Inferior parietal cortex (tissue), 1 donor: ENCODE measurements at regions not wholly inside any gene's neighbourhood (a gene's known extent, or its start where the extent isn't known, plus 50 kb on each side); places are given as distances from the start of the nearest gene placed in this dataset.

ENCODE experiments used
- DNase-seq: peaks from one replicate; pipeline ENCODE4 v3.0.0-alpha.2; 2016; ENCODE audit errors: extremely low spot score

- no peak for DNase-seq
Observed at GRCh38 chr1:82697965-82698364, 897.2 kb downstream of the ADGRL2 start.

- no peak for DNase-seq
Observed at GRCh38 chr1:82695443-82695842, 894.7 kb downstream of the ADGRL2 start.

GRCh38 chr1:82690411-82690810 lies 889.7 kb downstream of the ADGRL2 start:
- DNase-seq, result no peak

- no peak for DNase-seq
Observed at GRCh38 chr1:82689217-82689616, 888.5 kb downstream of the ADGRL2 start.

GRCh38 chr1:82686774-82687173 lies 886.0 kb downstream of the ADGRL2 start:
- no peak for DNase-seq

GRCh38 chr1:82646888-82647287 lies 846.2 kb downstream of the ADGRL2 start:
- DNase-seq, result no peak

DNA sequence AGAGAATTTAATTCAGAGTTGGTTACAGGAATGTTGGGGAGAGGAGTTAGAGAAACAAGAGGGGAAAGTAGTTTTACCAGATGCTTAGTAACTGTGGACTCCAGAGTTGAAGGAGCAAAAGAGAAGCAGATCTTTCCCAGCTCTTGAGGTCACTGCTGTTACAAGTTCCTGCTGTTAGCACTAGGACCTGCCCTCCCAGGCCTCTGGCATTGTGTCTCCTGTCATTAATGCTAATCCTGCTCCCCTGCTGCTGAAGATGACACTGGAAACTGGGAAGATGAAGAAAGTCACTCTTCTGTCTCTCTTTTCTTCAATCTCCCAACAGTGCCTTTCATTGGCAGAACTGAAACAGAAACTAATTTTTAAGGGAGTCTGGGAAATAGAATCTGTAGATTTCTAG lies 845.6 kb downstream of the ADGRL2 start:
- DNase-seq, result no peak

GRCh38 chr1:82644186-82644915 lies 843.6 kb downstream of the ADGRL2 start:
- no peak for DNase-seq

- DNase-seq, result no peak
Observed at GRCh38 chr1:82640352-82640751, 839.6 kb downstream of the ADGRL2 start.

DNA sequence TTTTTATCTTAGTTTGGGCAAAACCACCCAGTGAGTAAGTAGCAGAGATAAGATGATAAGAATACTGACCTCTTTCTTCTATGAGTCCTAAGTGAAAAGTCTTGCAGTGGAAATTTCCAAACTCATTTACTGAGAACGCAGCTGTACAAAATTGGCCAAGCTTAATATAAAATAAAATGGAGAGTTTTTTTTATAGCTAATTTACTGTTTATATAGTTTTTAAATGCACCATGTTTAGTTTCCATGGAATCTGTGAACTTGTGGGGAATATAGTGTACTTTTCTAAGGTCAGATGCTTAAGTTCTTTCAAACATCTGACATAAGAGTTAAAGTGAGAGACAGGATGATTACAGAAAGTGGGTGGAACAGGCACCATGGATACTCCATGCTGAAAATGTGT lies 833.5 kb downstream of the ADGRL2 start:
- DNase-seq, result no peak

DNA sequence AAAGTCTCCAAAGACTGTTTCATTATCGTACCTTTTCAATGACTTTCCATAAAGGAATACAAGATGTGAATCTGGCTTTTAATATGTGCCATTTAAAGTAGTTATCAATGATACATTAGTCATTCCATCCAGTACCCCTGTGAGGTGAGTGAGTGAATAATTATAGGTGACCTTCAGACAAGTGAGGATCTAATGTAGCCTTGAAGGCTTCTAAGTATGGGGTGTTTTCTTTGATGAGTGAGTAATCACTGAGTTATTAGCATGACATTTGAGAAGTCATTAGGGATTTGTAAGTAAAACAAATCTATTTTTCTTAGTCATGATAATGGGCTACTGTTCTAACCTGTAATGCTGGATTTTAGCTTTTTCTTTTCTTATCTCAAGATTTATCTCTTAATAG lies 831.4 kb downstream of the ADGRL2 start:
- no peak for DNase-seq

- no peak for DNase-seq
Observed at GRCh38 chr1:82628887-82629286, 828.2 kb downstream of the ADGRL2 start.

- no peak for DNase-seq
Observed at GRCh38 chr1:82625537-82625936, 824.8 kb downstream of the ADGRL2 start.

GRCh38 chr1:82621076-82621475 lies 820.3 kb downstream of the ADGRL2 start:
- DNase-seq, result no peak

- no peak for DNase-seq
Observed at GRCh38 chr1:82614090-82614489, 813.4 kb downstream of the ADGRL2 start.

DNA sequence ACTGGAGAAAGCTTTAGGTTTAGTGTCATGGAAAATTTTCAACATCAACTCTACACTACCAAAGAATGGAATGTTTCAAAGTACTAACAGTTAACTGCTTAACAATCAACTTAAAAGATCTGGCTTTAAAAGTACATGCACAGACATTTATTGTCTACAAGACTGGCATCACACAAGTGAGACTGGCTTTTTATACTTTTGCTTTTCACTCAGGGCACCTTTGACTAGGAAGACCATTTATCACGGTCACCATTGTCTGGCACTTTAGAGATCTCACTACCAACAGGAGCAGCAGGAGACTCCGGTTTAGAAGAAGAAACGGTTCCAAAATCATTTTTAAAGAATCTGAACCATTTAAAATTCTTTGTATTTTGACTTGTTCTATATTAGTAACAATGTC lies 812.3 kb downstream of the ADGRL2 start:
- DNase-seq, result no peak

DNA sequence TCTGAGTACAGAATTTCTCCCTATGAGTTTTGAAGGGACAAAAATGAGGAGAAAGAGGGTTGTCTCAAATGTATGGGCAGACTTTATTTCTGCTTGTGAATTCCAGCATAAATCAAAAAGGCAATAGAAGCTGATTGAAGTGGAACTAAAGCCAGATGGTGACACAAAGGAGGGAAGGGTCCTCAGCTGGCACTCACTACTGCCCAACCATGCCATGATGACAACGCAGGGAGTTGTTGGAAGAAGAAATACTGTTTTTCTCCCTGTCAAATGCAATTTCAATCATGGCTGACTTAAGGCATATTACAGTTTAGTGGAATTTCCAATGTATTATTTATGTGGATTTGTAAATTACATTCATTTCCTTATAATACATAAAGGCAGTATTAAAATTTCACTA lies 805.8 kb downstream of the ADGRL2 start:
- DNase-seq, result no peak

- no peak for DNase-seq
Observed at GRCh38 chr1:82604524-82604923, 803.8 kb downstream of the ADGRL2 start.

DNA sequence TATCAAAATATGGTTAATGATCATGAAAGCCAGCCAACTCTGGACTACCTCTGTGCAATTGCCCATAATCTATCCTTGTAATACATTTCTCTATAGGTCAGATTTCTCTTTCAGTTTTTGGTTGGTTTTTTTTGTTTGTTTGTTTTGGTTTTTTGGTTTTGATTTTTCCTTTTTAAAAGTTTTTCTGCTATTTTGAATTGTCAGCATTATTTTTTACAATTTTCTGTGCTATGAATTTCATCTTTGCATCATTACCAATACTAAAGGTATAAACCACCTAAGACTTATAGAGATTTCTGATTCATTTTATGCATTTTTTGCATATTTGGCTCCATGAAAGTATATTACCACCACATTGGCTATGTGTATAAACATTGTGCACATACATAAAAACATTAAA lies 799.6 kb downstream of the ADGRL2 start:
- no peak for DNase-seq

DNA sequence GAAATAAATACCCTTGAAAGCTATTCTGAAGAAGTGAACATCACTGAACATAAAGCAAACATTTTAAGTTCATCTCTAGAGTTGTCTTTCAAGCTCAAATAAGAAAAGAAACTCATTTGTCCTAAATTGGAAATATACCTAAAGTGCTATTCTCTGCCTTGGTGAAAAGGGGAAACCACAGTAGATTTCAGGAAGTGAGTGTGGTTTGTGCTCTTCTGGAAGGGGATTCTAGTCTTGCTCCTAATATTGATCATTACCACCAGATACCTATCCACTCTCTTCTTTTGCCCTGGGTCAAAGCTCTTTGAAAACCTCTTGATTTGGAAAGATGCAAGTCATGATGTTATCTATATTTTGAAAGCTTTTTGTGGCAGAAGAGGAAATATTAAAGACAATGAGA lies 798.1 kb downstream of the ADGRL2 start:
- DNase-seq, result no peak

GRCh38 chr1:82598337-82598736 lies 797.6 kb downstream of the ADGRL2 start:
- no peak for DNase-seq

DNA sequence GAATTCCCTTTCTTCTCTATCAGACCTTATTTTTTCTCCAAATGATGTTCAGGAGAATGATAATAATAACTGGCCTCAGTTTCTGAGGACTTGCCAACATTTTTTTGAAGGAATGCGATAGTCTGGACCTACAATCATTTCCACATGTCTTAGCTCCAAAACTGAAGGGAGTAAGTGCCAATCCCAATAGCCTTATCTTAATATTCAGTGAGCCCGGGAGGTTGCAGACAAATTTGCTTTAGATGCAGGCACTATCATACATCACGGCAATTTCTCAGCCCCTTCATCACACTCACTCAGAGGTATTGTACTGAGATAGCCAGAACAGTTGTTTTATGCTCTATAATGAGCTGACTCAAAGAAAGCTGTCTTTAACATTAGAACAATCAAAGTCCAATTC lies 796.9 kb downstream of the ADGRL2 start:
- DNase-seq, result no peak

- DNase-seq, result no peak
Observed at GRCh38 chr1:82597141-82597540, 796.4 kb downstream of the ADGRL2 start.

- no peak for DNase-seq
Observed at GRCh38 chr1:82593561-82593960, 792.8 kb downstream of the ADGRL2 start.
